GM21723 (cell line): ENCODE measurements at regions not wholly inside any gene's neighbourhood (a gene's known extent, or its start where the extent isn't known, plus 50 kb on each side); places are given as distances from the start of the nearest gene placed in this dataset.
A peak's percentile ranks its signal among the peaks of the same experiment; 100 is the strongest.
"Not testable (repeated sequence)": the region's sequence is repeated elsewhere in the genome, so short reads cannot be mapped to it uniquely, and the experiment has no call there.

Source experiments
- ATAC-seq: cut with Tn5 transposase; IDR thresholded peaks from one replicate; pipeline ENCODE4 v1.9.1; 2021; ENCODE audit warnings: mild to moderate bottlenecking, moderate library complexity; ENCODE audit not compliant: unreplicated experiment

DNA sequence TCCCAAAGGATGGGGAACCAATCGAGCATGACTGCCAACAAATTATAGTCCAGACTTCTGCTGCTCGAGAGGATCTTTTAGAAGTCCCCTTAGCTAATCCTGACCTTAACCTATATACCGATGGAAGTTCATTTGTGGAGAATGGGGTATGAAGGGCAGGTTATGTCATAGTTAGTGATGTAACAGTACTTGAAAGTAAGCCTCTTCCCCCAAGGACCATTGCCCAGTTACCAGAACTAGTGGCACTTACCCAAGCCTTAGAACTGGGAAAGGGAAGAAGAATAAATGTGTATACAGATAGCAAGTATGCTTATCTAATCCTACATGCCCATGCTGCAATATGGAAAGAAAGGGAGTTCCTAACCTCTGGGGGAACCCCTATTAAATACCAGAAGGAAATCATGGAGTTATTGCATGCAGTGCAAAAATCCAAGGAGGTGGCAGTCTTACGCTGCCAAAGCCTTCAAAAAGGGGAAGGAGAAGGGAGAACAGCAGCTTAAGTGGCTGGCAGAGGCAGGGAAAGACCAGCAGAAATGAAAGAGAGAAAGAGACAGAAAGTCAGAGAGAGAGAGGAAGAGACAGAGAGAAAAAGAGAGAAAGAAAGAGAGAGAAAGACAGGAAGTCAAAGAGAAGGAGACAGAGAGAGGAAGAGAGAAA, 224.4 kb upstream of the SLC8A1 start:
- ATAC-seq: not testable (repeated sequence)

DNA sequence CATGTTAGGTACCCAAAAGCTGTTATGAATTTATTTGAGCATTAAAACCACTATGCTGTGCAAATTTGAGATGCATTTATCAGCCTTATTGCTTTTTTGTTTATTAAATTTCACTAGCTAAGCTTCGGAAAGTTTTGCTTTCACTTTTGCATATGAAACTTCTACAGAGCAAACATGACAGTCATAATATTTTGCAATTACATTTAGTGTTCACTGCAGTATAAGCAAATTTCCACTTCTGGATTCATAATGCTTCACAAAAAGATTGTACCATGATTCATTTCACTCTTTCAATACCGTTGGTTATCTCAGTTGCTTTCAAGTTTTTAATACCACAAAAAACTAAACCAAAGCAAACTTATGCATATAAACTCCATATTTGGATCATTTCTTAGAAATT, 228.7 kb upstream of the SLC8A1 start:
- ATAC-seq: peak; percentile 52

DNA sequence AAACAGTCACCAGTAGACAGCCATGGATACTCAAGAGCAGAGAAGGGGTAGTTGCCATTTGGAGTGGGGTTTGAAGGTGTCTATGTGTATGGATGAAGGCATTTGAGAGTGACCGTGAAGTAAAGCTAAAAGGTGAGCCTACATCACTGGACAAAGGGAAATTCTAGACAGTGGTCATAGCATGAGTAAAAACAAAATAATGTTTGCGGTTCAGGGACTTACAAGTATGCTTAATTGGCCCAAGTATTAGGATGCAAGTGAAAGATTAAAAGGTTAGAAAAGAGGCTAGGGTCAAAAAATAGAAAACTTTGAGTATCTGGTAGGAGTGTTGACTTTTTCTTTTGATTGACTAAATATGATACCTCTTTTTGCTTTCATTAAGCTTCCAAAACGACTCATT, 238.1 kb upstream of the SLC8A1 start:
- no peak for ATAC-seq

DNA sequence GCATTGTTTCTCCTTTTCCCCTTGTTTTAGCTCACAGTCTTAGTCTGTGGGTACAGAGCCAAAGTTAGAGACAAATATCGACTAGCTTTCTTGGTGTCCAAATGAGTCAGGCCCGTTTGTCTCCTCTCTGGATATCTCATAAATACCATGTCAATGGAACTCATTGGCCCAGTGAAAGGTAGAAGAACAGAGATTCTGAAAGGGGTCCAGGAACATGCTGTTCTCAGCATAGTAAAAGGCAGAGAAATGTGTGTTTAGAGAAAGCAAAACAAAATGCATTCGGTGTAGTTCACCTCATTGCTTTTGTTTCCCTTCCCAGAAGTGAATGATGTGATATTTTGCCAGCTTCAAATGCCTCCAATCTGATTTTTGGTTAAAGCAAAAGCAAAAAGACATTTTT, 238.6 kb upstream of the SLC8A1 start:
- no peak for ATAC-seq

DNA sequence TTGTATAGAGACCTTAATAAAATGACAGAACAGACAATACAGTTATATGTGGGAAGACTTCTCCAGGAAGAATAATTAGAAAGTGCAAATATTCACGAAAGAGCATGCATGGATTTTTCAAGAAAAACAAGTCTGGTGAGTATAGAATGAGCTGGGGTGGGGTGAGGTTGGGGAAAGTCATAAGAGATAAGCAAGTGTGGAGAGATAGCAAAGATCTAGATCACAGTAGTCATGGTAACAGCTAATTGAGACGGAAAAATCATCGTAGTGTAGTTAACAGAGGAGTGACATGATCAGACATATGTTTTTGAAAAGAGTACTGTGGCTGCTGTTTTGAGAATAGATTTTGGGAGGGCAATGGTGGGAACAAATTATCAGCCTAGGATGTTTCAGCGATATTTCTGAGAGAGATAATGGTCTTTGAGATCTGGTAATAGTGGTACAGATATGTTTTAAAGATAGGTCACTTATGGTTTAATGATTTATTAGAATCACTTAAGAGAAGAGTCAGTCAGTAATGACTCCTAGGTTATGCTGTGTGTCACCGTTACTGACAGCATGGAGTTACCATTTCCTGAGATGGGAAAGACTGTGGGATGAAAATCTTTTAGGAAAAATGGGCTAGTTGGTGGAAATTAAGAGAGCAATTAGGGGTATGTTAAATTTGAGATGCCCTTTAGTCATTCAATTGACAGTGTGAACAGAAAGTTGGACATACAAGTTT, 248.5 kb upstream of the SLC8A1 start:
- ATAC-seq: no peak

DNA sequence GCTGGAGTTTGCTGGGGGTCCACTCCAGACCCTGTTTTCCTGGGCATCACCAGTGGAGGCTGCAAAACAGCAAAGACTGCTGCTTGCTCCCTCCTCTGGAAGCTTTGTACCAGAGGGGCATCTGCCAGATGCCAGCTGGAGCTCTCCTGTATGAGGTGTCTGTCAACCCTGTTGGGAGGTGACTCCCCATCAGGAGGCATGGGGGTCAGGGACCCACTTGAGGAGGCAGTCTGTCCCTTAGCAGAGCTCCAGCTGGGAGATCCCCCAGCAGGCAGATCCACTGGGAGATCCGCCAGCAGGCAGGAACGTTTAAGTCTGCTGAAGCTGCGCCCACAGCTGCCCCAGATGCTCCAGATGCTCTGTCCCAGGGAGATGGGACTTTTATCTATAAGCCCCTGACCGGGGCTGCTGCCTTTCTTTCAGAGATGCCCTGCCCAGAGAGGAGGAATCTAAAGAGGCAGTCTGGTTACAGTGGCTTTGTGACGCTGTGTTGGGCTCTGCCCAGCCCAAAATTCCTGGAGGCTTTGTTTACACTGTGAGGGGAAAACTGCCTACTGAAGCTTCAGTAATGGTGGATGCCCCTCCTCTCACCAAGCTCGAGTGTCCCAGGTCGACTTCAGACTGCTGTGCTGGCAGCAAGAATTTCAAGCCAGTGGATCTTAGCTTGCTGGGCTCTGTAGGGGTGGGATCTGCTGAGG, 260.5 kb upstream of the SLC8A1 start:
- ATAC-seq: not testable (repeated sequence)

DNA sequence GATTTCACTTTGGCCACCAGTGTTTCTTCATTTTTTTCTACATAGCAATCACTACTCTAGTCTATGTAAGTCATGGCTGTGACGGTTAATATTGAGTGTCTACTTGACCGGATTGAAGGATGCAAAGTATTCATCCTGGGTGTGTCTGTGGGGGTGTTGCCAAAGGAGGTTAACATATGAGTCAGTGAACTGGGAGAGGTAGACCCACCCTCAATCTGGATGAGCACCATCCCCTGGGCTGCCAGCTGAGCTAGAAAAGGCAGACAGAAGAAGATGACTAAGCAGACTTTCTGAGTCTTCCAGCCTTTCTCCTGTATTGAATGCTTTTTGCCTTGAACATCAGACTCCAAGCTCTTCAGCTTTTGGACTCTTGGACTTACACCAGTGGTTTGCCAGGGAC, 265.0 kb upstream of the SLC8A1 start:
- ATAC-seq: no peak

DNA sequence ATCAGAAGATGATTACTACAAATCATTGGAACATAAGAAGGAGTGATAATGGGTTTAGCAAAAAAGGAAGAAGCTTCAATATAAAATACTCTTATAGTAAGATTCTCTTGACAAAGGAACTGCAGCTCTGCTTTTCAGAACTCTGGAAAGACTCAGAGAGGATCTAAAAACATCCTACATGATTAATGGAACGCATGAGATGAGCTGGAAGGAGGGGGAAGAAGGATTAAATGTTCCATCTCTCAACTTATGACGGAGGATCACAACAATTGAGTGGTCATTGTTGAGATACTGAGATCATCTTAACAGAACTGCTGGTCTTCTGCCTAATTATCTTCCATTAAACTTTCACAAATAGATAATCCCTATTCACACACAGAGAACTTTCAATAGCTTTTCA, 267.5 kb upstream of the SLC8A1 start:
- no peak for ATAC-seq

DNA sequence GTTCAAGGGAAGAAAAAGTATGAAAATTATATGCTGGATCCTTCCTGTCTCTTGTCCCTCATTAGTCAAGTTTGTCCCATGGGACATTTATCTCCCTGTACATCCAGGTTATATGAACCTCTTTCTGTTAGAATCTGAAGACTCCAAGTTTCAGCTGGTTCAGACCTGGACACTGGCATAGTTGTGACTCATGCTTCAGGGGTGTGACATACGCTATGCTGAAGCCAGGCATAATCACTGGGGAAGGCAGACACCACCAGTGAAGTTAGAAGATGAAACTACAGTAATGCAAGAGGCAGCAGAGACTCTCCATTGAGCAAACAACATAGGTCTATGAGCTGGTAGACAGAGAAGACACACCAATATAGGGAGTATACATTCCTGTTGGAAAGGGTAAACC, 269.7 kb upstream of the SLC8A1 start:
- ATAC-seq: no peak

DNA sequence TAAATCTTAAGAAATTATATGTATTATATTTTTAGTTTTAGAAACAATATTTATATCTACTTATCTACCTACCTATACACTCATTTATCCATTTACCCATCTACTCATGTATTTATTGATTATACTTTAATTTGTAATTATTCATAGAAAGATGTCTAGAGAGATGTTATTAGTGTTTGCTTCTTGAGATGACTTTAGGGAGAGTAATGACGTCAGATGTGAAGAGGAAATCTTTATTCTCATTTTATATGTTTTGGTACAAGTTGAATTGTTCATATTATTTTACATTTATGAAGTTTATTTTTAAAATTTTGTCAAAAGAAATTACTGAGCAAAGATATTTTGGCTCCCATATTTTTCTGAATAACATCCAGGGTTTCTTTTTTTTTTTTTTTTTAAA, 271.3 kb upstream of the SLC8A1 start:
- no peak for ATAC-seq

DNA sequence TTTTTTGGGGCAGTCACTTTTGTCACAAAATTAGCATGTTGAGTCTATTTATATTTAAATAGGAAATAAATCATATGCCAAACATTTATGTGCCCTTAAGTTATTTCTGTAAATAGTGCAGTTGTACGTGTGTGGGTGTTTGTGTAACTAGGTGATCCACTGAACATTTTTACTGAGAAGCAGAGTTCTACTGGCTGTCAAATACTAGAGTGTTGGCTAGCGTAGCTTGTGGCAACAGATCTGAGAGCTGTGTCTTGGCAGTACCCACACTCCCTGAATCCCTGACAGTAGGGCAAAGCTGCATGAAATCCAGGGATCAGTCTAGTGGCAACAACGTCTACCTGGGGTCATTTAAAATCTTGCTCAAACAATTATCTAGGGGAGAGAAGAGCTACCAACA, 273.1 kb upstream of the SLC8A1 start:
- no peak for ATAC-seq

DNA sequence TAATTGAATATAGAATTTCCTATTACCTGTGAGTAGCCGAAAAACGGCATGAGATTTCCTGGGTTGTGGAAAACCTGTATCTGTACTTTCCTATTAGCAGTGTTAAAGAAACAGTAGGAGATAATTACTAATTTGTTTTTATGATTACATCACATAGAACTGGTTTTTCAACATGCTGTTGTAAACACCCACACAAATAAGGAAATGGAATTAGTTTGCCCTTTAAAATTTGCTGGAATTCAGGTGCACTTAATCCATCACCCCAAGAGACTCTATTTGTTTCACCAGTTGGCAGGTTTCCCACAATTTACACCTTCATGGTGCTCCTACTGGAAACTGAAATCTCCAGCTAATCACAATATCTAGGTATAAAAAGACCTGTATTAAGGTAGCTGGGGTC, 274.1 kb upstream of the SLC8A1 start:
- no peak for ATAC-seq

DNA sequence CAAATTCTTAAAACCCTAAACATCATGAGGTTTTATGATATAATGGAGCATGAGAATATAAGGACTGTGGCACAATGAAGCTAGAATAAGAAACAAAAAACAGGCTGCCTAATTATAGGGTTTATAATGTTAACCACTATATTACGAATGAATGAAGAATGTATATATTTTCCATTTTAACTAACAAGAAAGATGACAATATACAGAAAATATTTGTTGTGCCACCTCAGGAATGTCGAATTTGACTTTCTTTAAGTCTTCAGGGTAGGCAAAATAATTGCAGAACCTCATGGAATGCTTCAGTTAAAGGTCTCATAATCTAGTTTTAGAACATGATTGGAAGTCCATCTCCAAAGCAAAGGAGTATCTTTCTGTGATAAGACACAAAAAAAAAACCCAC, 282.9 kb upstream of the SLC8A1 start:
- no peak for ATAC-seq

DNA sequence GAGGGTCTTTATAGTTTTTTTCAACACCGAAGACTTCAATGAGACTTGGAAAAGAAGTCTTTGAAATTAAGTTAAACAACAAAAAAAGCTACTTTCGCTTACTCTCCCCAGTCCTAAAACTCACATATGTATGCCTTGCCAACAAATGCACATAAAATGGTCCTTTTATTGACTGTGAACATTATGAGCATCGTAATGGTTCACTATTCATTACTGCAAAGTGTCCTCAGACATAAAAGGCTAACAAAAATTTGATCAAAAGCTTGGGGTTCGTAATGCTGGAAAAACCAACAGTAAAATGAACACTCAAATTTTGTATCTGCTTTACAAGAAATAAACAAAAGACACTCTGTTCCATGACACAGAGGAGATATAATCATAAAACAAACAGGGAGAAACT, 285.3 kb upstream of the SLC8A1 start:
- ATAC-seq: no peak

DNA sequence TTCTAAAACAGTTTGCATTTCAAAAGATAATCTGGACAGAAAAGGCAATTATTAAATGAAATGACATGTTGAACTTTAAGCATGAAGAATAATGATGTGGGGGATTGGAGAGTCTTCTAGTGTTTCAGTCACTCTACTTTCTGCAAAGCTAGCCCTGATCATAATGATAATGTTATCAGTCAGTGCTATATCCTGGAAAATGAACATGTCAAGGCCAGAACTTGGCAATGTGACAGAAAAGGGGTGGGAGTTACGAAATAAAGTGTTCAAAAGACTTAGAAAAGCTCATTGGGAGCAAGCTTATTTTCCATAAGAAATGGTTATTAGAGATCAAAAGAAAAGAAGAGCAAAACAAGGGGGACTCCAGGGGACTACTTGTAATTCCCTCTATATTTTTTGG, 288.5 kb upstream of the SLC8A1 start:
- no peak for ATAC-seq

DNA sequence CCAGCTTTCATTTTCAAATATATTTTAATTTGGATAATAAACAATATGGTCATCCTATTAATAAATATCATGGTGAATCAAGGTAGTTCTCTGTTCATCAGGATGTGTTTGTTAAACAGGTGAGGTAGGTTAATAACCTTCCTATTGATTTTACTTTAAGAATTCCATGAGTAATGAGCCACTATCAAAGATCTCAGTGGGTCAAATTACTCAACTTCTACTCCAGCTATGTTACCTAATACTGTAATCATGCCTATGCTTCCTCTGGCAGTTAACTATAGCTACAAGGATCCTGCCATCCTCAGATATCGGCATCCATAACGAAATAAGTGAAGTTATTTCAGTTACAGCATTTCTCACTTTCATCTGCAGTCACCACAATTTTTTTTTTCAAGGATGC, 289.6 kb upstream of the SLC8A1 start:
- ATAC-seq: no peak

DNA sequence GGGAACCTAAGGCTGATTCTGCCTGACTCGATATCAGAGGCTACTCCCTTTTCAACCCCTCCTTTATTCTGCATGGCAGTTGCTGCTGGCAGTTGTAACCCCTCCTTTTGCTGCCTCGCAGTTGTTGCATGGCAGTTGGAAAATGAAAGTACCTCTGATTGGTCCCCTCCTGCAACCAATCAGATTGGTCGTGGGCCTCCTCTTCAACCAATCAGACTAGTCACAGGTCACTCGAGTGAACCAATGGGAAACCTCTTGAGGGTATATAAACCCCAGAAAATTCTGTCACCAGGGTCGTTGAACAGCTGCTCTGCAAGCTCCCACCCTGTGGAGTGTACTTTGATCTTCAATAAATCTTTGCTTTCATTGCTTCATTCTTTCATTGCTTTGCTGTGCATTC, 294.3 kb upstream of the SLC8A1 start:
- no peak for ATAC-seq

DNA sequence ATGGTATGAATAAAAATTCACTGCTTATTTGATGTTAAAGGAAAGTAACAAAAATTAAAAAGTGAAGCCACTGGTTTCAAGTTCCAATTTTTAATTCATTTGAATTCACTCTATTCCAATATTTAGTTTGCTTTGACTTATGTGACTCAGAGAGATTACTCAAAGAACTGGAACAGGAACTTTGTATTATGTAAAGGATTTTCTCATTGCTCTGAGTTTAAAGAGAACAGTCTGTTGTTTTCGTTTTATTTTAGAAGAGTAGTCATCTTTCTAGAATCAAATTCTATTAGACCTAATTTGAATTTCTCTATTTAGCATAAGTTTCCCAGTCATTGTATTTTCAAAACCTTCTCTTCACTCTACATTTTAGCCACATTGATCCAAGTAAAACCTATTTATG, 300.1 kb upstream of the SLC8A1 start:
- no peak for ATAC-seq

DNA sequence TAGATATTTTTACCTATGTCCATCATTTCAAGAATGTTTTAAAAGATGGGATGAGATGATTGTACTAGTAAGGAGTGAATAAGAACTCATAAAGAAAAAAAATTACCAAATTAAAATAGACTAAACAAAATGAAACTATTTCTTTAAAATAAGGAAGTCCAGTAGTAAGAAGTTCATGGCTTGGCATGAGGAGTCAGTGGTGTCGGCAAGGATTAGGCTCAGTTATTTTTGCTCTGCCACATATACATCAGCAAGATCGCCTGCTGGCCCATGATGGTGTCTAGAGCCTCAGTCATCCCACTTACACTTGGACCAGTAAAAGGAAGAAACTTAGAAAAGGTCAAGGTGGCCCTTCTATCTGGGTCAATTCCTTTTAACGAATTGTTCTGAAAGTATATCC, 300.9 kb upstream of the SLC8A1 start:
- no peak for ATAC-seq

DNA sequence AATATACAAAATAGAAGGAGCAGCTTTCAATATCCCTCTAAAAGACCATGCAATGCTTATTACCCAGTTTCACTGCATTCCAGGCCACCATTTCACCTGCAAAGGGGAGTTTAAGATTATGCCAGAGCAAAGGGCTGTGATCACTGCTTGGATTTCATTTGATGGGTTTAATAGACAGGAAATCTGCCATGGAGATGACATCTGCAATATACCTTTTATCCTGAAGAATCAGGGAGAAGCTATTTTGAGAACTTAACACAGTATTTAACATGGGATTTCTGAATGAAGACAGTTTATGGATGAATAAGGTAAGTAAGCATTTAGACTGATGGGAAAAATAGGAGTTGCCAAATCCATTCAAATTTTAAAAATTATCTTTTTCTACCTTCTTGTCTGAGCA, 303.0 kb upstream of the SLC8A1 start:
- no peak for ATAC-seq

DNA sequence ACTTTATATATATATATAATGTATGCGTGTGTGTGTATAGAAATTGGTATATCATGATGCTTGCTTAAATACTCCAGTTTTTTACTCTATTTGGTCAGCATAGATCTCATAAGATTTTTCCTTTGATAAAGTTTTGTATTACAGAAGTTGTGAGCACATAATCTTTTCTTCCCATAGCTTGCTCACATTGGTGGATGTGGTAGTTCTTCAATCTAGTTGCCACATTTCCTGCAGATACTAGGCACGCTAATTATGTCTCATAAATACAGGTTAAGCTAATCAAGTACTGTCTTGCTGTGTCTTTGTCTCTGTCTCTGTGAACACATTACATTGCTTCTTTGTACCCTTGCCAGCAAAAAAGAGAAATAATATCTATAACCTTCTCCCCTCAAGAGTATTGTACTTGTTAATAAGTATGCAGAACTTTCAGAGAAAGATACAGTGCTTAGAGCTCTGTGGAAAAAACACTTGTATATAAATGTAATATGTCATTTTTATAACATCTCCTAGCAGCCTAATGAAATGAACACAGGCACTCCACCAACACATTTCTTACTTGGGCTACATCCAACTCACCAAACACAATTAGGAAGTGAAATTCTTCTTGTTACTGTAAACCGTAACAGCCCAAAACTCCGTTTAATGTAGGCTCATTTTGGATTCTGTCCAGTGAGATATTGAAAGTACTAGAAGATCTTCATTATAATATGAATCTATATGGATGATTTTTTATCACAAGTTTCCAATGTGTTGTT, 306.7 kb upstream of the SLC8A1 start:
- no peak for ATAC-seq
